ENCODE measurements at regions not wholly inside any gene's neighbourhood (a gene's known extent, or its start where the extent isn't known, plus 50 kb on each side); places are given as distances from the start of the nearest gene placed in this dataset.
A peak's percentile ranks its signal among the peaks of the same experiment; 100 is the strongest.

DNA sequence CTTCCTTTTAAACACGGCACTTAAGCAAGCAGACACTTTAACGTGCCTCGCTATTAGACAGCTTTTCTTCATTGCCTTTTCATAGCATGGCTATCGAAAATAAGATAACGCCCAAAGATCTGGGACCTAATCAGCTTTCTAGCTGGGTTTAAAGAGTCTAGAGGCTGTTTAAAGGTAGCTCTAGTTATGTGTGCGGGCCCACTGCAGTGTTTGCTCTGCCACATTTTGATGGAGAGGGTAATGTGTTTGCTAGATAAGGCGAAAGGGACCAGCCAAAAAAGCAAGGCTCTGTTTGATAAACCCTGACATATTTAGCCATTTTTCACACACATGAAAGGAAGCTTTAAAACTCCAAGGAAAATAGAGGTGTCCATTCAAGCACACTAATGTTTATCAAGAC lies 91.6 kb downstream of the NR2F2 start (continued):
- TF ChIP-seq MBD1 (CRISPR knock-in tag; IDR thresholded peaks at IDR 0.05) (no peak), ZNF778 (CRISPR knock-in tag; IDR thresholded peaks at IDR 0.05) (no peak), ARID3A (IDR thresholded peaks at IDR 0.05; ENCODE audit: borderline replicate concordance, low read depth, low read length) (0 out of 2 replicates have a peak, but pooled peaks have one; percentile 30), ZNF224 (CRISPR knock-in tag; IDR thresholded peaks at IDR 0.05) (no peak), NEUROD1 (IDR thresholded peaks at IDR 0.05; ENCODE audit: borderline replicate concordance, low read depth, low read length, partially characterized antibody) (no peak), TRIM24 (IDR thresholded peaks at IDR 0.05) (peak in 1 of 2 experiments; percentile 71; a peak in 2 of 4 replicates), ZNF436 (CRISPR knock-in tag; IDR thresholded peaks at IDR 0.05) (no peak), NFE2 (IDR thresholded peaks at IDR 0.05; ENCODE audit: low read depth) (no peak), XRCC5 (IDR thresholded peaks at IDR 0.05; ENCODE audit: low read depth, low read length) (no peak), GATA2 (CRISPR knock-in tag; IDR thresholded peaks at IDR 0.05) (peak; percentile 34; the same call in 1 of the 2 replicates), ZSCAN29 (IDR thresholded peaks at IDR 0.05) (no peak), HCFC1 (IDR thresholded peaks at IDR 0.05; ENCODE audit: low read depth, low read length) (no peak), SOX6 (IDR thresholded peaks at IDR 0.05) (peak; percentile 53), ZSCAN32 (CRISPR knock-in tag; IDR thresholded peaks at IDR 0.05) (no peak), CBFA2T3 (IDR thresholded peaks at IDR 0.05) (peak; percentile 94), ZNF717 (CRISPR knock-in tag; IDR thresholded peaks at IDR 0.05) (no peak), MXI1 (IDR thresholded peaks at IDR 0.05; ENCODE audit: low read depth, low read length) (0 out of 2 replicates have a peak, but pooled peaks have one; percentile 54), GABPA (tag; conservative IDR thresholded peaks at IDR 0.05; ENCODE audit: low read depth) (no peak), KLF16 (IDR thresholded peaks at IDR 0.05) (peak; percentile 13; the same call in 1 of the 2 replicates), SIRT6 (IDR thresholded peaks at IDR 0.05; ENCODE audit: low read depth, low read length) (no peak), MAFF (IDR thresholded peaks at IDR 0.05; ENCODE audit: low read length) (no peak), ZNF354B (CRISPR knock-in tag; IDR thresholded peaks at IDR 0.05) (no peak), TAF1 (IDR thresholded peaks at IDR 0.05; ENCODE audit: control insufficient read depth, extremely low read depth, insufficient read depth, low read length, severe bottlenecking) (no peak), ETV1 (tag; conservative IDR thresholded peaks at IDR 0.05; ENCODE audit: low read depth) (no peak), SMARCB1 (IDR thresholded peaks at IDR 0.05; ENCODE audit: insufficient read length, low read depth) (no peak)
- TF ChIP-seq, protein P1, sequence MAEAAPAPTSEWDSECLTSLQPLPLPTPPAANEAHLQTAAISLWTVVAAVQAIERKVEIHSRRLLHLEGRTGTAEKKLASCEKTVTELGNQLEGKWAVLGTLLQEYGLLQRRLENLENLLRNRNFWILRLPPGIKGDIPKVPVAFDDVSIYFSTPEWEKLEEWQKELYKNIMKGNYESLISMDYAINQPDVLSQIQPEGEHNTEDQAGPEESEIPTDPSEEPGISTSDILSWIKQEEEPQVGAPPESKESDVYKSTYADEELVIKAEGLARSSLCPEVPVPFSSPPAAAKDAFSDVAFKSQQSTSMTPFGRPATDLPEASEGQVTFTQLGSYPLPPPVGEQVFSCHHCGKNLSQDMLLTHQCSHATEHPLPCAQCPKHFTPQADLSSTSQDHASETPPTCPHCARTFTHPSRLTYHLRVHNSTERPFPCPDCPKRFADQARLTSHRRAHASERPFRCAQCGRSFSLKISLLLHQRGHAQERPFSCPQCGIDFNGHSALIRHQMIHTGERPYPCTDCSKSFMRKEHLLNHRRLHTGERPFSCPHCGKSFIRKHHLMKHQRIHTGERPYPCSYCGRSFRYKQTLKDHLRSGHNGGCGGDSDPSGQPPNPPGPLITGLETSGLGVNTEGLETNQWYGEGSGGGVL (CRISPR knock-in tag; IDR thresholded peaks at IDR 0.05), result no peak
- TF ChIP-seq, protein P2, sequence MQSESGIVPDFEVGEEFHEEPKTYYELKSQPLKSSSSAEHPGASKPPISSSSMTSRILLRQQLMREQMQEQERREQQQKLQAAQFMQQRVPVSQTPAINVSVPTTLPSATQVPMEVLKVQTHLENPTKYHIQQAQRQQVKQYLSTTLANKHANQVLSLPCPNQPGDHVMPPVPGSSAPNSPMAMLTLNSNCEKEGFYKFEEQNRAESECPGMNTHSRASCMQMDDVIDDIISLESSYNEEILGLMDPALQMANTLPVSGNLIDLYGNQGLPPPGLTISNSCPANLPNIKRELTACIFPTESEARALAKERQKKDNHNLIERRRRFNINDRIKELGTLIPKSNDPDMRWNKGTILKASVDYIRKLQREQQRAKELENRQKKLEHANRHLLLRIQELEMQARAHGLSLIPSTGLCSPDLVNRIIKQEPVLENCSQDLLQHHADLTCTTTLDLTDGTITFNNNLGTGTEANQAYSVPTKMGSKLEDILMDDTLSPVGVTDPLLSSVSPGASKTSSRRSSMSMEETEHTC (IDR thresholded peaks at IDR 0.05), result no peak

Measured in K562 (cell line).